PC-9 (cell line): ENCODE measurements at regions not wholly inside any gene's neighbourhood (a gene's known extent, or its start where the extent isn't known, plus 50 kb on each side); places are given as distances from the start of the nearest gene placed in this dataset.

Experiments used
- BruUV-seq: library from RNA; stranded (reverse); fragments of 400-500 nt; replicated peaks from 2 replicates; lab custom pipeline; 2021; lab: Mats Ljungman, UMichigan
- CTCF ChIA-PET: fragments of 300-600 bp; sonication (Branson Sonifier 250); formaldehyde crosslinking; loops from one replicate; lab custom pipeline; 2022; ENCODE audit warnings: antibody characterized with exemption; lab: Charles Lee
- POLR2A ChIA-PET: fragments of 300-600 bp; sonication (Branson Sonifier 250); formaldehyde crosslinking; loops from one replicate; lab custom pipeline; 2022; ENCODE audit warnings: antibody characterized with exemption; ENCODE audit not compliant: unreplicated experiment; lab: Charles Lee
- DNase-seq, 2 experiments: peaks; one replicate each; pipeline versions ENCODE4 v3.0.0 to v3.0.0-alpha.2; 2015 to 2022; ENCODE audit warnings: mixed read lengths in 1 of 2
- H2AFZ ChIP-seq: fragments of 200-600 bp; sonication (generic); 2 replicates; pipeline ENCODE4 v1.8.1; 2017; ENCODE audit warnings: antibody characterized with exemption
- H3F3A ChIP-seq: fragments of 200-600 bp; sonication (generic); 2 replicates; pipeline ENCODE4 v1.8.1; 2017; ENCODE audit warnings: antibody characterized with exemption, mild to moderate bottlenecking, low read depth; ENCODE audit not compliant: insufficient read depth
- H3K27ac ChIP-seq: fragments of 200-600 bp; sonication (generic); 2 replicates; pipeline ENCODE4 v1.6.1; 2016; ENCODE audit warnings: mixed run types
- H3K27me3 ChIP-seq: fragments of 200-600 bp; sonication (generic); 2 replicates; pipeline ENCODE4 v1.6.1; 2016; ENCODE audit warnings: low read depth, mixed run types; ENCODE audit not compliant: insufficient read depth
- H3K36me3 ChIP-seq: fragments of 200-600 bp; sonication (generic); 2 replicates; pipeline ENCODE4 v1.6.1; 2016; ENCODE audit warnings: low read depth, mixed run types
- H3K4me1 ChIP-seq: fragments of 200-600 bp; sonication (generic); replicated peaks from 2 replicates; pipeline ENCODE4 v1.6.1; 2016; ENCODE audit warnings: mixed run types; ENCODE audit not compliant: insufficient read depth
- H3K4me2 ChIP-seq: fragments of 200-600 bp; sonication (generic); 2 replicates; pipeline ENCODE4 v1.6.1; 2017; ENCODE audit warnings: mixed run types
- H3K4me3 ChIP-seq: fragments of 200-600 bp; sonication (generic); 2 replicates; pipeline ENCODE4 v1.6.1; 2016; ENCODE audit warnings: mixed run types
- H3K79me2 ChIP-seq: fragments of 200-600 bp; sonication (generic); 2 replicates; pipeline ENCODE4 v1.6.1; 2017; ENCODE audit warnings: low read depth, mixed run types
- H3K9me2 ChIP-seq: fragments of 200-600 bp; sonication (generic); 2 replicates; pipeline ENCODE4 v1.8.1; 2017; ENCODE audit warnings: mild to moderate bottlenecking; ENCODE audit not compliant: insufficient read depth
- H3K9me3 ChIP-seq: fragments of 200-600 bp; sonication (generic); 2 replicates; pipeline ENCODE4 v1.8.1; 2016; ENCODE audit warnings: low read depth; ENCODE audit not compliant: insufficient read depth
- H4K20me1 ChIP-seq: fragments of 200-600 bp; sonication (generic); 2 replicates; pipeline ENCODE4 v1.8.1; 2017; ENCODE audit not compliant: insufficient read depth
- CTCF ChIP-seq: fragments of 200-600 bp; sonication (generic); conservative IDR thresholded peaks from 2 replicates; pipeline ENCODE4 v1.6.1; 2017; ENCODE audit warnings: mixed run types, antibody characterized with exemption, mild to moderate bottlenecking, moderate library complexity
- EZH2 ChIP-seq: fragments of 200-600 bp; sonication (generic); IDR thresholded peaks from 2 replicates; pipeline ENCODE4 v1.8.0; 2017; ENCODE audit warnings: antibody characterized with exemption, low read depth
- intact Hi-C: fragments of 100-400 bp; cut with micrococcal nuclease; formaldehyde crosslinking; loops from one replicate; pipeline ENCODE4 v1.10.0; 2022; ENCODE audit not compliant: unreplicated experiment

GRCh38 chr4:181525634-181526033 is 717.6 kb upstream of the TENM3 start:
- H3K4me1 ChIP-seq, result no peaks in the 10 kb centered on the region
- H4K20me1 ChIP-seq, result no peaks in the 10 kb centered on the region
- ChIA-PET CTCF (no interaction called here), POLR2A (no interaction called here)
- no peak for DNase-seq
- H3K4me3 ChIP-seq, result no peak overlapping the region
- no TSS peak for BruUV-seq
- no peak overlapping the region for H3K27ac ChIP-seq
- no peaks in the 10 kb centered on the region for H3K9me3 ChIP-seq
- no peaks in the 10 kb centered on the region for H3K9me2 ChIP-seq
- no peak overlapping the region for H2AFZ ChIP-seq
- H3K4me2 ChIP-seq, result no peak overlapping the region
- H3F3A ChIP-seq, result no peaks in the 10 kb centered on the region
- no peaks in the 10 kb centered on the region for H3K79me2 ChIP-seq
- H3K27me3 ChIP-seq, result no peaks in the 10 kb centered on the region; the same call in 1 of the 2 replicates
- no peaks in the 10 kb centered on the region for H3K36me3 ChIP-seq
- TF ChIP-seq CTCF (no peak), EZH2 (no peak)
- intact Hi-C loops, result no loop called here

- no peaks in the 10 kb centered on the region for H3K79me2 ChIP-seq
- CTCF ChIA-PET, result interaction anchor here (0.6 kb wide), 1 partner anchor 701 kb away, joined by 4 read pairs; no protein-coding TSS in a partner anchor
- H2AFZ ChIP-seq, result no peak overlapping the region
- peak; percentile 40 to 50 for DNase-seq
- no peaks in the 10 kb centered on the region for H3F3A ChIP-seq
- H3K9me3 ChIP-seq, result no peaks in the 10 kb centered on the region
- no peak overlapping the region for H3K4me3 ChIP-seq
- no peaks in the 10 kb centered on the region for H3K27me3 ChIP-seq
- no peaks in the 10 kb centered on the region for H4K20me1 ChIP-seq
- POLR2A ChIA-PET, result no interaction called here
- H3K36me3 ChIP-seq, result no peaks in the 10 kb centered on the region
- no peak overlapping the region for H3K27ac ChIP-seq
- TF ChIP-seq CTCF, result peak; percentile 81
- no peak for TF ChIP-seq EZH2
- no peaks in the 10 kb centered on the region for H3K9me2 ChIP-seq
- intact Hi-C loops, result loop anchor here (1.0 kb wide), 1 partner anchor 385 kb away; no protein-coding TSS in a partner anchor
- H3K4me1 ChIP-seq, result no peaks in the 10 kb centered on the region
- BruUV-seq, result no TSS peak
- no peak overlapping the region for H3K4me2 ChIP-seq
Measured at GRCh38 chr4:181528570-181529184, 714.5 kb upstream of the TENM3 start.

DNA sequence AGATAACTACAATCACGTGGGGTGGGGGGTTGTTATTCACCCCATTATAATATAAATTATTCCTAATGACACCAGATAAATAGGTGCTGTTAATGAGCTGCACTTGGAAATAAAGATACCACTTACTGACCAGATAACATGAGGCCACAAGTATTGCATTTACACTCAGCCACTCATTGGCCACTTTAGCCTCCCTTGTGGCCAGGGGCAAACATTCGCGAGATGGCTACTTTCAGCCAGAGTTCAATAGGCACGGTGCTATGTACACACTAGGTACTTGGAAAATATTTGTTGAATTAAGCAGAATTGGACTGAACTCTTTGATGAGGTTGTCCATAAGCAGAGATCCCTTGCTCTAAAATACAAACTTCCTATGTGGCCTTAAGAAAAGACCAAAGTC is 713.7 kb upstream of the TENM3 start:
- H4K20me1 ChIP-seq, result no peaks in the 10 kb centered on the region
- no peaks in the 10 kb centered on the region for H3F3A ChIP-seq
- DNase-seq, result no peak
- H3K79me2 ChIP-seq, result no peaks in the 10 kb centered on the region
- H3K9me2 ChIP-seq, result no peaks in the 10 kb centered on the region
- H3K9me3 ChIP-seq, result no peaks in the 10 kb centered on the region
- intact Hi-C loops, result no loop called here
- no peak overlapping the region for H3K4me3 ChIP-seq
- no peaks in the 10 kb centered on the region for H3K27me3 ChIP-seq
- TF ChIP-seq EZH2 (no peak), CTCF (no peak)
- ChIA-PET CTCF (interaction anchor here (0.5 kb wide), 1 partner anchor 23 kb away, joined by 3 read pairs; no protein-coding TSS in a partner anchor), POLR2A (no interaction called here)
- H3K27ac ChIP-seq, result no peak overlapping the region
- H3K4me1 ChIP-seq, result no peaks in the 10 kb centered on the region
- no peak overlapping the region for H2AFZ ChIP-seq
- no TSS peak for BruUV-seq
- no peak overlapping the region for H3K4me2 ChIP-seq
- no peaks in the 10 kb centered on the region for H3K36me3 ChIP-seq
